HFFc6 (cell line): ENCODE measurements at regions not wholly inside any gene's neighbourhood (a gene's known extent, or its start where the extent isn't known, plus 50 kb on each side); places are given as distances from the start of the nearest gene placed in this dataset.

Source experiments
- DNase-seq: peaks from one replicate; pipeline ENCODE4 v3.0.0-alpha.2; 2018
- H3K27ac Mint-ChIP-seq: 2 replicates; pipeline ENCODE4 v1.8.0; 2020; ENCODE audit warnings: mild to moderate bottlenecking, mixed read lengths
- H3K27me3 Mint-ChIP-seq: 2 replicates; pipeline ENCODE4 v1.8.0; 2021; ENCODE audit warnings: mild to moderate bottlenecking, moderate library complexity, mixed read lengths; ENCODE audit not compliant: insufficient read depth
- H3K36me3 Mint-ChIP-seq: 2 replicates; pipeline ENCODE4 v1.8.0; 2021; ENCODE audit warnings: low read depth, mixed read lengths
- H3K4me1 Mint-ChIP-seq: 2 replicates; pipeline ENCODE4 v1.8.0; 2020; ENCODE audit warnings: low read depth, mixed read lengths
- H3K4me3 Mint-ChIP-seq: 2 replicates; pipeline ENCODE4 v1.8.0; 2020; ENCODE audit warnings: mild to moderate bottlenecking, moderate library complexity, mixed read lengths
- H3K9me3 Mint-ChIP-seq: 2 replicates; pipeline ENCODE4 v1.8.0; 2020; ENCODE audit warnings: mild to moderate bottlenecking, mixed read lengths
- TF ChIP-seq, protein P1 (sequence below): fragments of 200-600 bp; sonication (generic); IDR thresholded peaks from 2 replicates; pipeline ENCODE4 v1.5.0; 2021; ENCODE audit warnings: antibody characterized with exemption, mild to moderate bottlenecking

DNA sequence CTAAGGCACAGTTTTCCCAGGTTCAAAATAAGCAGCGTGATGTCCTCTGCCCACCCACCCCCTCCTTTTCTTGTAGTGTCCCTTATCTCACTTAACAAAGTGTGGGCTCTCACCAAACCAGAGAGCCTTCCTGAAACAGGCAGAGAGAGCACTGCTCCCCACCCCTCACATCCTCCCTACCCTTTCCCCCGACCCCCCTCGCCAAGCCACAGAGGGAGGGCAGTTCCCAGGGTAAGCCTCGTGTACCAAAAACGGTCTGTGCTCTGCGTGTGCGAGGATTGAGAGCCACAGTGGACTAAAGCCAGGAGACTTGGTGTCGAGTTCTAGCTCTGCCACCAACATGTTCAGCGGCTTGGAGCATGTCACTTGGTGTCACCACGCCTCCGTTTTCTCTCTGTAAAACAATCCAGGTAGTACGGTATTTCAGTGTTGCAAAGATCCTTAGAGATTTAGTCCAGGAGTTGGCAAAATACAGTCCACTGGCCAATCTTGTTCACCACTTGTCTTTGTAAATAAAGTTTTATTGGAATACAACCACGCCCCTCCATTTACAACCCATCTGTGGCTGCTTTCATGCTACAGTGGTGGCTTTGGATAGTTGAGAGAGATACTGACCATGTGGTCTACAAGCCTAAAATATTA lies 249.9 kb downstream of the OPA1 start:
- Mint-ChIP-seq H3K4me3 (no peak overlapping the region), H3K27me3 (peaks cover 33% of the 10 kb centered on the region), H3K4me1 (no peaks in the 10 kb centered on the region), H3K27ac (no peak overlapping the region), H3K9me3 (no peaks in the 10 kb centered on the region), H3K36me3 (no peaks in the 10 kb centered on the region)
- TF ChIP-seq, protein P1, sequence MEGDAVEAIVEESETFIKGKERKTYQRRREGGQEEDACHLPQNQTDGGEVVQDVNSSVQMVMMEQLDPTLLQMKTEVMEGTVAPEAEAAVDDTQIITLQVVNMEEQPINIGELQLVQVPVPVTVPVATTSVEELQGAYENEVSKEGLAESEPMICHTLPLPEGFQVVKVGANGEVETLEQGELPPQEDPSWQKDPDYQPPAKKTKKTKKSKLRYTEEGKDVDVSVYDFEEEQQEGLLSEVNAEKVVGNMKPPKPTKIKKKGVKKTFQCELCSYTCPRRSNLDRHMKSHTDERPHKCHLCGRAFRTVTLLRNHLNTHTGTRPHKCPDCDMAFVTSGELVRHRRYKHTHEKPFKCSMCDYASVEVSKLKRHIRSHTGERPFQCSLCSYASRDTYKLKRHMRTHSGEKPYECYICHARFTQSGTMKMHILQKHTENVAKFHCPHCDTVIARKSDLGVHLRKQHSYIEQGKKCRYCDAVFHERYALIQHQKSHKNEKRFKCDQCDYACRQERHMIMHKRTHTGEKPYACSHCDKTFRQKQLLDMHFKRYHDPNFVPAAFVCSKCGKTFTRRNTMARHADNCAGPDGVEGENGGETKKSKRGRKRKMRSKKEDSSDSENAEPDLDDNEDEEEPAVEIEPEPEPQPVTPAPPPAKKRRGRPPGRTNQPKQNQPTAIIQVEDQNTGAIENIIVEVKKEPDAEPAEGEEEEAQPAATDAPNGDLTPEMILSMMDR, result no peak
- no peak for DNase-seq

- no peaks in the 10 kb centered on the region for H3K36me3 Mint-ChIP-seq
- peaks cover 33% of the 10 kb centered on the region for H3K27me3 Mint-ChIP-seq
- H3K4me1 Mint-ChIP-seq, result no peaks in the 10 kb centered on the region
- H3K9me3 Mint-ChIP-seq, result no peaks in the 10 kb centered on the region
- no peak for DNase-seq
- H3K4me3 Mint-ChIP-seq, result no peak overlapping the region
- no peak overlapping the region for H3K27ac Mint-ChIP-seq
- TF ChIP-seq, protein P1, result no peak
Measured at GRCh38 chr3:193843474-193844301, 250.7 kb downstream of the OPA1 start.

DNA sequence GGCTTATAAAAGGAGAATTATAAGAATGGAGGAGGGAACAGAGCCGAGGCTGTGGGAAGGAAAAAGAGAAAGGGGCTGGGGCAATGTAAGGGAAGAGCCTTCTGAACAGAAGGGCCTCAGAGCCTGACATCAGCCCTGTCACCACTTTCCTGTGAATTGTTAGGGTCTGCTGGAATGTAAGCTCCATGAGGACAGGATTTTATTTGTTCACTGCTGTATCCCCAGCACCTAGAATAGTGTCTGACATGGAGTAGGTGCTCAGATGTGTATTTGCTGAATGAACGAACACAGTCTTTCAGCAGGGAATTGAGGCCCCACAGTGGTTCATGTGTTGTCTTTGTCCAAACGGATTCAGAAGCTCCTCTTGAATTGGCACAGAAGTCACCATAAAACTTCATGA lies 251.5 kb downstream of the OPA1 start:
- TF ChIP-seq, protein P1, result no peak
- Mint-ChIP-seq H3K36me3 (no peaks in the 10 kb centered on the region), H3K4me3 (no peak overlapping the region), H3K4me1 (no peaks in the 10 kb centered on the region), H3K27me3 (peaks cover 31% of the 10 kb centered on the region), H3K9me3 (no peaks in the 10 kb centered on the region), H3K27ac (no peak overlapping the region)
- no peak for DNase-seq

GRCh38 chr3:193845144-193845543 lies 252.1 kb downstream of the OPA1 start:
- no peak for DNase-seq
- no peaks in the 10 kb centered on the region for H3K9me3 Mint-ChIP-seq
- H3K4me3 Mint-ChIP-seq, result no peak overlapping the region
- H3K4me1 Mint-ChIP-seq, result no peaks in the 10 kb centered on the region
- H3K27ac Mint-ChIP-seq, result no peak overlapping the region
- peaks cover 31% of the 10 kb centered on the region for H3K27me3 Mint-ChIP-seq
- H3K36me3 Mint-ChIP-seq, result no peaks in the 10 kb centered on the region
- TF ChIP-seq, protein P1, result no peak

- Mint-ChIP-seq H3K27me3 (peaks cover 25% of the 10 kb centered on the region), H3K4me1 (no peaks in the 10 kb centered on the region), H3K4me3 (no peak overlapping the region), H3K36me3 (no peaks in the 10 kb centered on the region), H3K27ac (no peak overlapping the region), H3K9me3 (no peaks in the 10 kb centered on the region)
- TF ChIP-seq, protein P1, result no peak
- no peak for DNase-seq
Measured at GRCh38 chr3:193846569-193846968, 253.6 kb downstream of the OPA1 start.
